Neuron (in vitro differentiated cells): ENCODE measurements at regions not wholly inside any gene's neighbourhood (a gene's known extent, or its start where the extent isn't known, plus 50 kb on each side); places are given as distances from the start of the nearest gene placed in this dataset.

Experiments used
- H2AFZ ChIP-seq: one replicate; pipeline ENCODE4 v1.6.1; 2013; ENCODE audit warnings: low read depth, mild to moderate bottlenecking, inconsistent platforms, low read length, moderate library complexity
- H3K27me3 ChIP-seq: one replicate; pipeline ENCODE4 v1.6.1; 2013; ENCODE audit warnings: low read length; ENCODE audit not compliant: insufficient read depth
- H3K36me3 ChIP-seq: one replicate; pipeline ENCODE4 v1.6.1; 2013; ENCODE audit warnings: low read length; ENCODE audit not compliant: insufficient read depth
- H3K4me1 ChIP-seq: one replicate; pipeline ENCODE4 v1.6.1; 2013; ENCODE audit warnings: low read length; ENCODE audit not compliant: insufficient read depth
- H3K4me3 ChIP-seq: 2 replicates; pipeline ENCODE4 v1.5.1; 2013; ENCODE audit warnings: mild to moderate bottlenecking, low read length, moderate library complexity
- H3K9me3 ChIP-seq: one replicate; pipeline ENCODE4 v1.6.1; 2013; ENCODE audit warnings: low read length

- Histone ChIP-seq H3K27me3 (no peaks in the 10 kb centered on the region), H3K4me3 (no peak overlapping the region), H3K36me3 (no peaks in the 10 kb centered on the region), H3K9me3 (no peaks in the 10 kb centered on the region), H3K4me1 (no peaks in the 10 kb centered on the region), H2AFZ (no peak overlapping the region)
These were observed 259.9 kb downstream of the SLITRK1 start for GRCh38 chr13:83622422-83622784.

- Histone ChIP-seq H3K9me3 (no peaks in the 10 kb centered on the region), H3K36me3 (no peaks in the 10 kb centered on the region), H3K4me3 (no peak overlapping the region), H3K27me3 (no peaks in the 10 kb centered on the region), H2AFZ (no peak overlapping the region), H3K4me1 (no peaks in the 10 kb centered on the region)
These were observed 260.4 kb downstream of the SLITRK1 start for GRCh38 chr13:83621765-83622421.

GRCh38 chr13:83620530-83621220, 261.6 kb downstream of the SLITRK1 start:
- no peaks in the 10 kb centered on the region for H3K36me3 ChIP-seq
- H3K4me3 ChIP-seq: no peak overlapping the region
- no peaks in the 10 kb centered on the region for H3K9me3 ChIP-seq

GRCh38 chr13:83618966-83619365, 263.3 kb downstream of the SLITRK1 start:
- Histone ChIP-seq H3K4me1 (no peaks in the 10 kb centered on the region), H3K4me3 (no peak overlapping the region), H3K27me3 (no peaks in the 10 kb centered on the region), H3K36me3 (no peaks in the 10 kb centered on the region), H3K9me3 (no peaks in the 10 kb centered on the region), H2AFZ (no peak overlapping the region)

More at GRCh38 chr13:83620530-83621220, 261.6 kb downstream of the SLITRK1 start:
- Histone ChIP-seq H2AFZ (no peak overlapping the region), H3K27me3 (no peaks in the 10 kb centered on the region), H3K4me1 (no peaks in the 10 kb centered on the region)

GRCh38 chr13:83613524-83613923, 268.8 kb downstream of the SLITRK1 start:
- H2AFZ ChIP-seq: no peak overlapping the region
- no peaks in the 10 kb centered on the region for H3K36me3 ChIP-seq
- no peak overlapping the region for H3K4me3 ChIP-seq

GRCh38 chr13:83601539-83601938, 280.7 kb downstream of the SLITRK1 start:
- Histone ChIP-seq H3K36me3 (no peaks in the 10 kb centered on the region), H2AFZ (no peak overlapping the region), H3K4me3 (no peak overlapping the region), H3K27me3 (no peaks in the 10 kb centered on the region), H3K9me3 (no peaks in the 10 kb centered on the region), H3K4me1 (no peaks in the 10 kb centered on the region)

More at GRCh38 chr13:83613524-83613923, 268.8 kb downstream of the SLITRK1 start:
- Histone ChIP-seq H3K4me1 (no peaks in the 10 kb centered on the region), H3K27me3 (no peaks in the 10 kb centered on the region), H3K9me3 (no peaks in the 10 kb centered on the region)

DNA sequence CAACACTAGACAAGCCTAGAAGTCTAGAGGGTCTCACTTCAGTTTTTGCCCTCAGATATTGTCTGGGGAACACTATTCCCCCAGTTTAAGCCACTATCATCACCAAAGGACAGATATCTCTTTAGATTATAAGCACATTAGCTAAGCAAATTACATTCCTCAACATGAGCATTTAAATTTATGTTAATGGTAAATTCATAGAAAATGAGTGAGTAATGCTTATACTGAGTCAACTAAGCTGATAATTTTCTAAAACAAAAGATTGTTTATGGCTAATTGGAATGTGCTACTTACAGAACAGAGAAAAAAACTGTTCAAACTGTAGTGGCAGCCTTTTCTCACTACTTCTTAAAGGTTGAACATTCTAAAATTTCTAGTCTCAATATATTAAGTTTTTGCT, 290.2 kb downstream of the SLITRK1 start:
- no peak overlapping the region for H2AFZ ChIP-seq
- no peaks in the 10 kb centered on the region for H3K4me1 ChIP-seq
- H3K4me3 ChIP-seq: no peak overlapping the region
- no peaks in the 10 kb centered on the region for H3K27me3 ChIP-seq
- H3K36me3 ChIP-seq: no peaks in the 10 kb centered on the region
- H3K9me3 ChIP-seq: no peaks in the 10 kb centered on the region

DNA sequence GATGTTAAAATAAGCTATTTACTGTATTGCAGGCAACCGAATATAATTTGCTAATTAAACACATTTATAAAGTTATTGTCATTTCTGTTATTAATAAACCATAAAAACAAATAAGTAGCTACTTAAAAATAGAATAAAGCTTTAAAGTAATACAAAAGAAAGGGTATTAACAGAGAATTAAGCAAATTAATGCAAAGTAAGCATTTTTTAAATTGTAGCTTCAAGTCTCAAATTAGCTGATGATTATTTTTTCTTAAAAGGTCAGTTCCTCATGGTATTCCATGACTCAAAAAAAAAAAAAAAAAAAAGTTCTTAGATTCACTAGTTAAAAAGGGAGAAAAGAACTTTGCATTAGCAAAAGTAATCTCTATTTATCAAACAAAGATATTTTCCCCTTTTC, 292.5 kb downstream of the SLITRK1 start:
- Histone ChIP-seq H3K4me1 (no peaks in the 10 kb centered on the region), H3K27me3 (no peaks in the 10 kb centered on the region), H2AFZ (no peak overlapping the region), H3K36me3 (no peaks in the 10 kb centered on the region), H3K9me3 (no peaks in the 10 kb centered on the region), H3K4me3 (no peak overlapping the region)

- H3K4me3 ChIP-seq: no peak overlapping the region
- no peak overlapping the region for H2AFZ ChIP-seq
- no peaks in the 10 kb centered on the region for H3K9me3 ChIP-seq
- H3K4me1 ChIP-seq: no peaks in the 10 kb centered on the region
- no peaks in the 10 kb centered on the region for H3K36me3 ChIP-seq
- no peaks in the 10 kb centered on the region for H3K27me3 ChIP-seq
These were observed 305.1 kb downstream of the SLITRK1 start for GRCh38 chr13:83577183-83577582.

DNA sequence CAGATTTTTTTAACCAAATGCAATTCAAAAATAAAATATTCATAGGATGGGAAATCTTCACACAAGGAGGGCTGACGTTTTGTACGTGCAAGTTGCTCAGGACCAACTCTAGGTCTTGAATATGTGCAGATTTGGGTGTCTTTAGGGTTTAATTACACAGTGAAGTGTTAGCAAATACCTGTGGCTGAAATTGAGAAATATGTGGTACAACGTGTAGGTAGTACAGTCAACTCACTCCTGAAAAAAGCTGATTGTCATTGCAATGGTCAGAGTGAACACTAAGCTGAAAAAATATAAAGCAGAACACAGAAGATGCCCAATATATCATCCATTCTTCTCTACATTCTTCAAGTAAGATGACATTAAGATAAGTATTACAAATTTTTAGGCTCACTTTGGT, 314.3 kb downstream of the SLITRK1 start:
- no peaks in the 10 kb centered on the region for H3K9me3 ChIP-seq
- no peak overlapping the region for H2AFZ ChIP-seq
- no peaks in the 10 kb centered on the region for H3K36me3 ChIP-seq
- no peak overlapping the region for H3K4me3 ChIP-seq
- H3K27me3 ChIP-seq: no peaks in the 10 kb centered on the region
- no peaks in the 10 kb centered on the region for H3K4me1 ChIP-seq

GRCh38 chr13:83563499-83563898, 318.8 kb downstream of the SLITRK1 start:
- H2AFZ ChIP-seq: no peak overlapping the region
- H3K4me1 ChIP-seq: no peaks in the 10 kb centered on the region
- H3K9me3 ChIP-seq: no peaks in the 10 kb centered on the region
- no peaks in the 10 kb centered on the region for H3K36me3 ChIP-seq
- no peak overlapping the region for H3K4me3 ChIP-seq
- H3K27me3 ChIP-seq: no peaks in the 10 kb centered on the region

DNA sequence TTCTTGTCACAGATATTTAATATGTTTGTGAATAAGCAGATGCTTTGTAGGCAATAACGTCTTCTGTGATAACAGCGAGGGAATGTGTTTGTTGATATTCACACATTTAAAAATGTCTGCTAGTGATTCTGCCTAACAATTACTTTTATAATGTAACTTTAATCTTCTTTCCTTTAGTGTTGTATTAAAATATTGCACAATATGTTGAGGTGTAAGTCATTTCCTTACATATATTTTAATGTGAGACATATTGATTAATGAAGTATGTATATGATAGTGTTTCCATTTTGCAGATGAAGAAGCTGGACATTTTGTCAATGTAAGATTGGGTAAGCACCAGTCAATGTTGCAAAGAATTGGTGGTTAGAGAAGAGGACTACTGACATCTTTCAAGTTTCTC, 324.4 kb downstream of the SLITRK1 start:
- Histone ChIP-seq H3K4me3 (no peak overlapping the region), H3K36me3 (no peaks in the 10 kb centered on the region), H3K4me1 (no peaks in the 10 kb centered on the region), H3K9me3 (no peaks in the 10 kb centered on the region), H2AFZ (no peak overlapping the region), H3K27me3 (no peaks in the 10 kb centered on the region)

GRCh38 chr13:83549671-83550070, 332.6 kb downstream of the SLITRK1 start:
- no peak overlapping the region for H2AFZ ChIP-seq
- no peaks in the 10 kb centered on the region for H3K4me1 ChIP-seq
- no peaks in the 10 kb centered on the region for H3K36me3 ChIP-seq
- no peaks in the 10 kb centered on the region for H3K9me3 ChIP-seq
- H3K27me3 ChIP-seq: no peaks in the 10 kb centered on the region
- H3K4me3 ChIP-seq: no peak overlapping the region

- no peaks in the 10 kb centered on the region for H3K4me1 ChIP-seq
- no peaks in the 10 kb centered on the region for H3K9me3 ChIP-seq
- no peak overlapping the region for H2AFZ ChIP-seq
- H3K27me3 ChIP-seq: no peaks in the 10 kb centered on the region
- no peaks in the 10 kb centered on the region for H3K36me3 ChIP-seq
- H3K4me3 ChIP-seq: no peak overlapping the region
These were observed 335.2 kb downstream of the SLITRK1 start for GRCh38 chr13:83547043-83547442.
